Hematopoietic multipotent progenitor cell treated with erythropoietin and hydrocortisone succinate and interleukin-3 and kit ligand, for 15 days (in vitro differentiated cells): ENCODE measurements at regions not wholly inside any gene's neighbourhood (a gene's known extent, or its start where the extent isn't known, plus 50 kb on each side); places are given as distances from the start of the nearest gene placed in this dataset.

Experiments
- DNase-seq: peaks from one replicate; pipeline ENCODE4 v3.0.0-alpha.2; 2015; ENCODE audit warnings: low spot score

- no peak for DNase-seq
Observed at GRCh38 chr6:94535798-94536197, 1041.5 kb upstream of the MANEA start.

GRCh38 chr6:94511502-94512088 is 1065.7 kb upstream of the MANEA start:
- no peak for DNase-seq

- DNase-seq = no peak
Observed at GRCh38 chr6:94510877-94511276, 1066.5 kb upstream of the MANEA start.

- no peak for DNase-seq
Observed at GRCh38 chr6:94501516-94501915, 1075.8 kb upstream of the MANEA start.

DNA sequence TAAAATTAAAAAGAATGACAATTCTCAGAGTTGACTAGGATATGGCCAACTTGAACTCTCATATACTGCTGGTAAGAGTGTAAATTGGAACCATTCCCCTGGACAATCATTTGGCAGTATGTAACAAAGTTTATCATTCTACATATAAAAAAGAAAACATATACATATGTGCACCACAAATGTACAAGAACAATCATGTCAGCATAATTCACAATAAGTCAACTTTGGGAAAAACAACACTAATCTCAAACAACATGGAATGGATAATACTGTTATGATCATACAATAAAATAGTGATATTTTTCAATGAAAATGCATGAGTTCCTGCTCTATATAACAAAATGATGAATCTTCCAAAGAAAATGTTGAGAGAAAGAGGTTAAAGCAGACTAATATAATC is 1078.7 kb upstream of the EPHA7 start:
- no peak for DNase-seq

DNA sequence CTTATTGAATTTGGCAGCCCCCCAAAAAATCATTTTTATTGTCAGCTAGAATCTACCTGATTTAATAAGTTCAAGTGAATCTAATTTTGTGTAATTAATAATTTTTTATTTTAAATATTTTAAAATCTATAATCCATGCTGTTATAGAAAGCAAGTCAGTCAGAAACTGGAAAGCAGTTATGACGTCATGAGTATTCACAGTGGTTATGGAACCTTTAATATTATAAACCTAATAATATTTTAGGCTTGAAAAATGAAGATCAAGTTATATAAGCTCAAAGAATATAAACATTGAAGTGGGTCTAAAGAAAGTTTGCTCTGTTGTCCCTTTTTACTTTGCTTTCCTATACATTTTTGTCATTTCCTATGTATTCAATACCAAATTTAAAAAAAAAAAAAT is 1075.1 kb upstream of the EPHA7 start:
- DNase-seq = no peak

DNA sequence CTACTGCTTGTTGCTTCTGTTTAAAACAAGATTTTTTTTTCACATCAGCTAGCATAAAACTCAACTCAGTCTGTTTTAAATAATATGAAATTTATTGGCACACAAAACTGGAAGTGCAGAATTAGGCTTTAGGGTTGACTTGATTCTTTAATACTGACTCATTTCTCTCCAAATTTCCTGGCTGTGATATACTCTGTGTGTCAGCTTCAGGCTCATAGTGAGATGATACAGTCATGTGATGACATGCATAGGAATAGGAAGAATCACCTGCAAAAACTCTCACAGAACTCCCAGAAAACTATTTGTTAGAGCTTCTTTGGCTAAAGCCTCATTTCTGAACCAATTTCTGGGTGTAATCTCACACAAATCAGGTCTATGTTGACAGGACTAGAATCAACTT is 1068.0 kb upstream of the EPHA7 start:
- DNase-seq = no peak

GRCh38 chr6:94478133-94479005 is 1059.0 kb upstream of the EPHA7 start:
- no peak for DNase-seq

GRCh38 chr6:94468830-94469229 is 1049.5 kb upstream of the EPHA7 start:
- no peak for DNase-seq

GRCh38 chr6:94464018-94464510 is 1044.7 kb upstream of the EPHA7 start:
- DNase-seq = no peak

- DNase-seq = no peak
Observed at GRCh38 chr6:94463306-94463705, 1043.9 kb upstream of the EPHA7 start.

GRCh38 chr6:94462231-94462630 is 1042.9 kb upstream of the EPHA7 start:
- no peak for DNase-seq

DNA sequence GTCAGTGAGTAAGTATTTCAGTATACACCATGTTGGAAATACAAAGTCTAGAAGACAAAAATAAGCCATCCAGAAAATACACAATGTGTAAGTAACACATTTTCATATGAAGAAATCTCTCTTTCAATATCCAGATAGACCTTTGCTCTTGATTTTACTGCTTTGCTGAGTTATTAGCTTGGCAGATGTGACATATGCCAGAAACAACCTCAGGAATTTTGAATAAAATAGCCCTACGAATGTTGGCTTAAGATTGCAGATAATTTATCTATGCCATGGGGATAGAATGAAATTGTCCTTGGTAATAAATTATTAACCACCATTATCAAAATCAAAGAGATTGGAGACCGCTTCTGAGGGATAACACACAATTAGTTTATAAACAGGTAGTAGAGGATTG is 1036.9 kb upstream of the EPHA7 start:
- DNase-seq = no peak

GRCh38 chr6:94454231-94454630 is 1034.9 kb upstream of the EPHA7 start:
- DNase-seq = no peak

- DNase-seq = no peak
Observed at GRCh38 chr6:94446120-94446519, 1026.8 kb upstream of the EPHA7 start.

DNA sequence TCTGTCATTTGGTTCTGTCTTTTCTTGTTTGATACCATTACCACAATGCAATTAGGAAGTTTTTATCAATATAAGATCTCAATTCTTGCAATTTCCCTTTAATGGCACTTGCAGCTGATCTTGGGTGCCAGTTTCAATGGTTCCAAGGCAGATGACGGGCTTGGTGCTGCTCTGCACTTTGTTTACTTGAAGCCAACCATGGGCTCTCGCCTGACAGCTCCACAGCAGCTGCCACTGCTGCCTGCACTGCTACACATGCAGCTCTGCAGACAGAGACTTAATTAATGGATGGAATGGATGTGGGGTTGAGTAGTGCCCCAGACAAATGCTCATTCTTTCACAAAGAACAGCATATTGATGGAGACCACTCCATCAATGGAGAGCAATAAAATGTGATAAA is 1024.3 kb upstream of the EPHA7 start:
- DNase-seq = no peak

- no peak for DNase-seq
Observed at GRCh38 chr6:94424692-94425091, 1005.3 kb upstream of the EPHA7 start.

DNA sequence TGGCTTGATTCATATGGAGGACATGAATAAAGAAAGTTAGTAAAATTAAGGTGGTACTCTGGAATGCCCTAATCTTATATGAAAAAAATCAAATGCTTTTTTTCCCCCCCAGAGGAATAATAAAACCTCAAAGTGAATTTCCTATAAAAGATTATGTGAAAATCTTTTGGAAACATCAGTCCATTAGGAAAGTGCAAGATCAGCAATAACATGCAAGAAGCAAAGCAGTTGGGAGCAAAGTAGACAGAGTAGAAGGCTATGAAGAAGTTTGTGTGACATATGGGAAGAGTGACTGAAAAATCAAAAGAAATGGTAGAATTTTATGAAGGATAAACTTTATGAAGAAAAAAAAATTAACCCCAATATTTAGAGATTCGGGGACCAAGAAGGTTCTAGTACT is 998.0 kb upstream of the EPHA7 start:
- no peak for DNase-seq

DNA sequence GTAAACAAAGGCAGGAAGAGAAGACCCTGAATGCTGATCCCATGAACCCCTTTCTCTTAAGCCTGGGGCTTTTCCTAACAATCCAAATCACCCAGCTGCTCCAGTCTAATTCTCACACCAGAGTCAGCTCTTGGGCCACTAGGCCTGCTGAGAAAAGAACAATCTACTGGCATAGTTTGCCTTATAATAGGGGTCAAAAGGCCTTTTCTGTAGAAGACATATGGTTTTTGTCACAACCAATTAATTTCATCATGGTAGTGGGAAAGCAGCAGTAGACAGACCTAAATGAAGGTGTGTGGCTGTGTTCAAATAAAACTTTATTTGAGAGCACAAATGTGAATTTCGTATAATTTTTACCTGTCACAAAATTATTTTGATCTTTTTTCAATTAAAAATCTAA is 994.7 kb upstream of the EPHA7 start:
- no peak for DNase-seq

GRCh38 chr6:94401311-94401710 is 982.0 kb upstream of the EPHA7 start:
- DNase-seq = no peak

GRCh38 chr6:94394822-94395221 is 975.5 kb upstream of the EPHA7 start:
- DNase-seq = no peak

- no peak for DNase-seq
Observed at GRCh38 chr6:94389218-94389617, 969.9 kb upstream of the EPHA7 start.

DNA sequence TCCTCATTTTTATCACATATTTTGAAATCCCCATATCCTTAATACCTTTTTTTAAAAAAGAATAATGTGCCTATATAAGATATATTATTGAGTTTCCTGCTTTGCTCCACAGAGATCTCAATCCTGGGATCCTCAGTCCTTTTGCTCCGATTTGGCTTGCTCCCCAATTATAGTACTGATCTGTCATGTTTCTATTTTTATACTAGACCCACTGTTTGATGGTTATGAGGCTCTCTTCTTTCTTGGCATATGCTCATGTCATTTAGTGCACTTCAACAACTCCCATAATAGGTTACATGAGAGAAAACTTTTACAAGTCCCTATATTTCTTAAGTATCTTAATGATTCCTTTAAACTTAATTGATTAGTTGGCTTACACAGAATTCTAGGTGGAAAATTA is 958.5 kb upstream of the EPHA7 start:
- no peak for DNase-seq

DNA sequence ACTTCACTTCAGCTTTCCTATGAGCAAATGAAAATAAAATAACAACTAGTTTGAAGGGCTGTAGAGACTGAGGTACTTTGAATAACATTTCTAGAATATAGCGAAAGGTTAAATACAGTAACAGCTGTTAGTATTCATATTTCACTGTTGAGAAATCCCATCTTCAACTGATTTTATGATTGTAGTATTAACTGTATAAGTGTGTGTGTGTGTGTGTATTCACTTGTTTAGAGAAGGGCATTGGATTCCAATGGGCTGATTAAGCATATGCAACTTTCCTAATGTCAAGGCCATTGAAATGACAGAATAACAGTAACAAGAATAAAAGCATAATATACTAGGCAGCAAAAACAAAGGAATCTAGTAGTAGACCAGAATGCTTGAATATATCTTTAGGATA is 957.5 kb upstream of the EPHA7 start:
- no peak for DNase-seq
